Umbilical cord (tissue), 1 donor: ENCODE measurements at regions not wholly inside any gene's neighbourhood (a gene's known extent, or its start where the extent isn't known, plus 50 kb on each side); places are given as distances from the start of the nearest gene placed in this dataset.
A peak's percentile ranks its signal among the peaks of the same experiment; 100 is the strongest.

ENCODE experiments used
- DNase-seq: peaks from one replicate; pipeline ENCODE4 v3.0.0-alpha.2; 2015; ENCODE audit warnings: low spot score

- DNase-seq, result no peak
Observed at GRCh38 chr12:24152270-24152669, 202.8 kb upstream of the SOX5 start.

GRCh38 chr12:24143928-24144327 lies 194.5 kb upstream of the SOX5 start:
- no peak for DNase-seq

GRCh38 chr12:24139035-24139434 lies 189.6 kb upstream of the SOX5 start:
- DNase-seq, result no peak

GRCh38 chr12:24138041-24138440 lies 188.6 kb upstream of the SOX5 start:
- no peak for DNase-seq

- DNase-seq, result no peak
Observed at GRCh38 chr12:24135158-24135850, 185.8 kb upstream of the SOX5 start.

- no peak for DNase-seq
Observed at GRCh38 chr12:24134092-24134491, 184.6 kb upstream of the SOX5 start.

GRCh38 chr12:24133384-24133783 lies 183.9 kb upstream of the SOX5 start:
- no peak for DNase-seq

- DNase-seq, result no peak
Observed at GRCh38 chr12:24127919-24128721, 178.7 kb upstream of the SOX5 start.

- DNase-seq, result no peak
Observed at GRCh38 chr12:24125280-24125679, 175.8 kb upstream of the SOX5 start.

- no peak for DNase-seq
Observed at GRCh38 chr12:24121911-24122310, 172.4 kb upstream of the SOX5 start.

- DNase-seq, result peak; percentile 26
Observed at GRCh38 chr12:24118668-24119067, 169.2 kb upstream of the SOX5 start.

- DNase-seq, result no peak
Observed at GRCh38 chr12:24116548-24116947, 167.1 kb upstream of the SOX5 start.

GRCh38 chr12:24113701-24114100 lies 164.2 kb upstream of the SOX5 start:
- no peak for DNase-seq

- DNase-seq, result no peak
Observed at GRCh38 chr12:24111616-24112015, 162.1 kb upstream of the SOX5 start.

GRCh38 chr12:24111086-24111485 lies 161.6 kb upstream of the SOX5 start:
- DNase-seq, result no peak

GRCh38 chr12:24109381-24110039 lies 160.0 kb upstream of the SOX5 start:
- no peak for DNase-seq

- no peak for DNase-seq
Observed at GRCh38 chr12:24102676-24103075, 153.2 kb upstream of the SOX5 start.

- DNase-seq, result no peak
Observed at GRCh38 chr12:24099576-24099975, 150.1 kb upstream of the SOX5 start.

GRCh38 chr12:24095245-24095644 lies 145.8 kb upstream of the SOX5 start:
- DNase-seq, result no peak

- no peak for DNase-seq
Observed at GRCh38 chr12:24089510-24089890, 140.0 kb upstream of the SOX5 start.

- DNase-seq, result no peak
Observed at GRCh38 chr12:24088751-24089509, 139.5 kb upstream of the SOX5 start.

GRCh38 chr12:24087294-24087693 lies 137.8 kb upstream of the SOX5 start:
- DNase-seq, result no peak
